ENCODE measurements at regions not wholly inside any gene's neighbourhood (a gene's known extent, or its start where the extent isn't known, plus 50 kb on each side); places are given as distances from the start of the nearest gene placed in this dataset.
A peak's percentile ranks its signal among the peaks of the same experiment; 100 is the strongest.
"Not testable (repeated sequence)": the region's sequence is repeated elsewhere in the genome, so short reads cannot be mapped to it uniquely, and the experiment has no call there.

DNA sequence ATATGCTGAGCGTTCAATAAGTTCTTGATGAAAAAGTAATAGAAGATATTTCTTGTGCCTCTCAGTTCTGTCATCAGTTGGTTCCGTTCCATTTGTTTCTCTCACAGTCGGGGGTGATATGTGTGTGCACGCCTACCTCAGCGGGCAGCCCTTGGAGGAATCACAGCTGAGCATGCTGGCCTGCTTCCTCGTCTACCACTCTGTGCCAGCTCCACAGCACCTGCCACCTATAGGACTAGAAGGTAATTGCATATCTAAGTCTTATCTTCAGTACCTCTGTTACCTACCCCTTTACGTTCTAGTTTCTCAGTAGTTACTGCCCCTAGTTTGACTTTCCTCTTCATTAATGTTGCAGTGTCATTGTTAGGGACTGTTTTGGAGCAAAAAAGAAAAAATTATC is 171.7 kb upstream of the PLGLB1 start:
- TF ChIP-seq, protein P1, sequence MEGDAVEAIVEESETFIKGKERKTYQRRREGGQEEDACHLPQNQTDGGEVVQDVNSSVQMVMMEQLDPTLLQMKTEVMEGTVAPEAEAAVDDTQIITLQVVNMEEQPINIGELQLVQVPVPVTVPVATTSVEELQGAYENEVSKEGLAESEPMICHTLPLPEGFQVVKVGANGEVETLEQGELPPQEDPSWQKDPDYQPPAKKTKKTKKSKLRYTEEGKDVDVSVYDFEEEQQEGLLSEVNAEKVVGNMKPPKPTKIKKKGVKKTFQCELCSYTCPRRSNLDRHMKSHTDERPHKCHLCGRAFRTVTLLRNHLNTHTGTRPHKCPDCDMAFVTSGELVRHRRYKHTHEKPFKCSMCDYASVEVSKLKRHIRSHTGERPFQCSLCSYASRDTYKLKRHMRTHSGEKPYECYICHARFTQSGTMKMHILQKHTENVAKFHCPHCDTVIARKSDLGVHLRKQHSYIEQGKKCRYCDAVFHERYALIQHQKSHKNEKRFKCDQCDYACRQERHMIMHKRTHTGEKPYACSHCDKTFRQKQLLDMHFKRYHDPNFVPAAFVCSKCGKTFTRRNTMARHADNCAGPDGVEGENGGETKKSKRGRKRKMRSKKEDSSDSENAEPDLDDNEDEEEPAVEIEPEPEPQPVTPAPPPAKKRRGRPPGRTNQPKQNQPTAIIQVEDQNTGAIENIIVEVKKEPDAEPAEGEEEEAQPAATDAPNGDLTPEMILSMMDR (IDR thresholded peaks at IDR 0.05) = peak; percentile 31
- not testable (repeated sequence) for TF ChIP-seq EZH2 (IDR thresholded peaks at IDR 0.05; ENCODE audit: borderline replicate concordance, insufficient read depth, low read depth, low read length, poor library complexity, severe bottlenecking)
